RWPE1 (cell line): ENCODE measurements at regions not wholly inside any gene's neighbourhood (a gene's known extent, or its start where the extent isn't known, plus 50 kb on each side); places are given as distances from the start of the nearest gene placed in this dataset.
A peak's percentile ranks its signal among the peaks of the same experiment; 100 is the strongest.

Source experiments
- CTCF ChIA-PET: fragments of 350-600 bp; sonication (Branson Sonifier 250); formaldehyde crosslinking; extraction: SDS; loops from one replicate; lab custom pipeline; 2021; lab: Yijun Ruan, JAX
- POLR2A ChIA-PET: fragments of 400-600 bp; formaldehyde crosslinking; extraction: SDS; loops from one replicate; lab custom pipeline; 2020; ENCODE audit warnings: antibody characterized with exemption; ENCODE audit not compliant: low non-redundant PET; lab: Yijun Ruan, JAX
- DNase-seq: peaks from one replicate; pipeline ENCODE4 v3.0.0; 2012; ENCODE audit warnings: low spot score
- H3K27ac ChIP-seq: fragments of 450-650 bp; 2 replicates; pipeline ENCODE4 v1.5.1; 2017
- TF ChIP-seq, protein P1 (sequence below): fragments of 450-650 bp; conservative IDR thresholded peaks from 2 replicates; pipeline ENCODE4 v1.5.1; 2017; ENCODE audit warnings: low read depth, mild to moderate bottlenecking

DNA sequence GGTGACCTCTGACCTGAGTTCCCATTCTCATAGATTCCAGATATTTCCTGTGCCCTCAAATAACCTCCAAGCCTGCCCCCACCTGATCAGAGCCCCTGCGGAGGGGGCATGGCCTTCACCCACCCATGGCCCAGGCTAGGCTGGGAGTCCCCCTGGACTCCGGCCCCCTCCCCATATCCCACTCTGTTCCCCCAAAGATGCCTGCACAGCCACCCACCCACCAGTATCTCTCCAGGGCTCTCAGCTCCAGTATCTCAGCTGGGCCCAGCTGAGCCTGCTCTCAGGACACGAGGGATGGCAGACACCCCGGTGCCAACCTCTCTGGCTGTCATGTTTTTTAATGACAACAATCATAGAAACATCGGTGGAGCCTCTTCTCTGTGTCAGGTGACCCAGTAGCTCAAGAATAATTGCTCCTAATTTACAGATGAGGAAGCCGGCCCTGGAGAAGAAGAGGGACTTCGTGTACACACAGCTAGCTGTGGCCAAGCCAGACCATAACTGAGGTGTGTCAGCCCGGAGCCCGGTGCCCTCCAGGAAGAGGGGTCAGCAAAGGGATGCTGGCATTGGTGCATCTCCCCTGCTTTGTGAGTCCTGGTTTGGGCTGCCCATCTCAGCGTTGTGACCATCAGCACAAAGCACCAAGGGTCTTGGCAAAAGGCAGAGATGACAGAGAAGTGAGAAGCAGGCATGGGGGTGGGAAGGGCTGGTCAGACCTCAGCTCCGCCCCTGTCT, 84.4 kb downstream of the SDC1 start:
- ChIA-PET POLR2A (interaction anchor here (0.6 kb wide), 1 partner anchor 18 kb away, joined by 3 read pairs; no protein-coding TSS in a partner anchor), CTCF (no interaction called here)

DNA sequence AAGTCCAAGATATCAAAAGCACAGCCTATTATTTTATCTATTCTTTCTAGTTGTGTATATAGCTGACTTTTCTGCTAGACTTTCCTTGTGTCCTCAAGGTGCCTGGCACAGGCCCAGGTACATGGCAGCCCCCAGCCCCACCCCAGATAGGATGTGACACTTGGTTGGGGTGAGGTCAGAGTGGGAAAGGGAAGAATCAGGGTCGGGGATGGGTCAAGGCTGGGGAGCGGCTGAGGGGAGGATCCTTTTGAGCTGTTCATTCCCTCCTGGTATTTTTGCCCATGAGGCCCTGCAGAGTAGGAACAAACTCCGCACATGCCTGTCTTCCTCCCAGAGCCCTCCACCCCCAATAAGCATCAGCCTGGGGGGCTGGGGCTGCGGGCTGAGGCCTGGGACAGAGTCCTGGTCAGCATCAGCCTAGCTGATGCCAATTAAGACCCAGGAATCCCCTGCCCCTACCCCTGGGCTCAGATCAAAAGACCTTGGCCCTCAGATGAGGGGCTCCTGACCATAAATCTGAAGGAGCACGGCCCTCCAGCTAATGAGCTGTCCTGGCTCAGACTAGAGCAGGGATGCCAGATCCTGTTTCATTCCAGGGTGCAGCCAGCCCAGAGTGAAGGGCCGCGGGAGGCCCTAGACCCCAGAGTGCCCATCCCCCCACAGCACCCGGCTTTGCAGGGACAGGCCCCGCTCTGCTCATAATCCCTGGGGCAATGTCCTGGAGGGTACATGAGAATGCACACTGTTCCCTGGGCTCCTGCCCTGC, 85.3 kb downstream of the SDC1 start:
- H3K27ac ChIP-seq: peak overlapping the region; percentile 86
- ChIA-PET POLR2A (no interaction called here), CTCF (interaction anchor here (0.7 kb wide), 1 partner anchor 83 kb away, joined by 3 read pairs; no protein-coding TSS in a partner anchor)
- no peak for DNase-seq
- TF ChIP-seq, protein P1, sequence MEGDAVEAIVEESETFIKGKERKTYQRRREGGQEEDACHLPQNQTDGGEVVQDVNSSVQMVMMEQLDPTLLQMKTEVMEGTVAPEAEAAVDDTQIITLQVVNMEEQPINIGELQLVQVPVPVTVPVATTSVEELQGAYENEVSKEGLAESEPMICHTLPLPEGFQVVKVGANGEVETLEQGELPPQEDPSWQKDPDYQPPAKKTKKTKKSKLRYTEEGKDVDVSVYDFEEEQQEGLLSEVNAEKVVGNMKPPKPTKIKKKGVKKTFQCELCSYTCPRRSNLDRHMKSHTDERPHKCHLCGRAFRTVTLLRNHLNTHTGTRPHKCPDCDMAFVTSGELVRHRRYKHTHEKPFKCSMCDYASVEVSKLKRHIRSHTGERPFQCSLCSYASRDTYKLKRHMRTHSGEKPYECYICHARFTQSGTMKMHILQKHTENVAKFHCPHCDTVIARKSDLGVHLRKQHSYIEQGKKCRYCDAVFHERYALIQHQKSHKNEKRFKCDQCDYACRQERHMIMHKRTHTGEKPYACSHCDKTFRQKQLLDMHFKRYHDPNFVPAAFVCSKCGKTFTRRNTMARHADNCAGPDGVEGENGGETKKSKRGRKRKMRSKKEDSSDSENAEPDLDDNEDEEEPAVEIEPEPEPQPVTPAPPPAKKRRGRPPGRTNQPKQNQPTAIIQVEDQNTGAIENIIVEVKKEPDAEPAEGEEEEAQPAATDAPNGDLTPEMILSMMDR: no peak

More for the DNA sequence above, 84.4 kb downstream of the SDC1 start:
- DNase-seq: no peak
- TF ChIP-seq, protein P1: no peak
- peak overlapping the region; percentile 86 for H3K27ac ChIP-seq

DNA sequence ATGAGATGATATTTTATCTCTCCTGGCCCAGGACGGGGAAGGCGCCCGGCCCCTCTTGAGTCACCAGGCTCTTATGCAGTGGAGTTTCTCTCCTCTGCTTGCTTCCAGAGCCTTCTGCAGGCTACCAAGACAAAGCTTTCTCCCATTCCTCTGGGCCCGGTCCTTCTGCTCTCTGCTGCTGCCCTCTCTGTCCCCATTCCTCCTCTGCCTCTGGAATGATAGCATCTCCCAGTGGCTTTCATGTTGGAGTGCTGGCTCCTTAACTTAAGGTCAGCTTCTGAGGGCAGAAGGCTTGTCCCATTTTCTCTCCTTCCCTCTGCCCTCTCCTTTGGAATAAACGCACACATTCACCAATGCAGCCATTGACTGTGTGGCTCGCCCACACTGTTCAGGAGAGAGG, 86.2 kb downstream of the SDC1 start:
- TF ChIP-seq, protein P1: no peak
- ChIA-PET POLR2A (no interaction called here), CTCF (interaction anchor here (0.6 kb wide), 1 partner anchor 12 kb away, joined by 3 read pairs; no protein-coding TSS in a partner anchor)
- DNase-seq: no peak
- peak overlapping the region; percentile 86 for H3K27ac ChIP-seq

DNA sequence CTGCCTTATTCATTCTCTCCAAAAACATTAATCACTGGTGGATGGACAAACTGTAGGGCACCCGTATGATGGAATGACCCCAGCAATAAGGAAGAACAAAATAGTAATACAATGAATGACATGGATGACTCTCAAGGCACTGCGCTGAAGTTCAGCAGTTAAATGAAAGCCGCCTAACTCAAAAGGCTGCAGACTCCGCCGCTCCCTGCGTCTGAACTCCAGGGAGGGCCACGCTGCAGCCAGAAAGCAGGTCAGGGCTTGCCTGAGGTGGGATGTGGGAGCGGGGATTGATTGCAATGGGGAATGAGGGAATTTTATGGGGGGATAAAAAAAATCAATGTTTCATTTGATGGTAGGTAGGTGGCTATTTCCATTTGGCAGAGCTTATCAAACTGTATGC, 86.5 kb upstream of the LAPTM4A start:
- POLR2A ChIA-PET: no interaction called here
- DNase-seq: no peak
- CTCF ChIA-PET: no interaction called here
- TF ChIP-seq, protein P1: no peak
- H3K27ac ChIP-seq: no peak overlapping the region

DNA sequence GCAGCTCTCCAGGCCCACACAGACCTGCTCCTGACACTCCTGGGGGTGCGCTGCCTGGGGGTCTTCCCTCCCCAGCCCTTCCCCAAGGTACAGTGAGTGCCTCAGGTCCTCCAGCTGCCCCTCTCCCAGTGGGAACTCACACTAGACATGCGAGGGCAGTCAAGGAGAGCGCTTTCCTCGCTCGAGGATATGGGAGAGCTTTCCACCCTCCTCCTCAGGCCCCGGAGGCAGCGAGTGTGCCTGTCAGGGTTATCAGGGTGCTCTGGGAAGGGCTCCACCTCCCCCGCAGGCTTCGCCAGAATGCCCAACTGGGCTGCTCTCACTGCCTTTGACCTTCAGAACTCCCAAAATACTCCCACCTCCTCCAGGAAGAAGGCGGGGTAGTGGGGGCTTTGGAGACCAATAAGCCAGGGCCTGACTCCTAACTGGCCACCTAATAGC, 85.7 kb upstream of the LAPTM4A start:
- POLR2A ChIA-PET: no interaction called here
- peak overlapping the region; percentile 34; the same call in 1 of the 2 replicates for H3K27ac ChIP-seq
- CTCF ChIA-PET: interaction anchor here (0.7 kb wide), 1 partner anchor 54 kb away, joined by 3 read pairs; no protein-coding TSS in a partner anchor
- TF ChIP-seq, protein P1: no peak
- DNase-seq: no peak

DNA sequence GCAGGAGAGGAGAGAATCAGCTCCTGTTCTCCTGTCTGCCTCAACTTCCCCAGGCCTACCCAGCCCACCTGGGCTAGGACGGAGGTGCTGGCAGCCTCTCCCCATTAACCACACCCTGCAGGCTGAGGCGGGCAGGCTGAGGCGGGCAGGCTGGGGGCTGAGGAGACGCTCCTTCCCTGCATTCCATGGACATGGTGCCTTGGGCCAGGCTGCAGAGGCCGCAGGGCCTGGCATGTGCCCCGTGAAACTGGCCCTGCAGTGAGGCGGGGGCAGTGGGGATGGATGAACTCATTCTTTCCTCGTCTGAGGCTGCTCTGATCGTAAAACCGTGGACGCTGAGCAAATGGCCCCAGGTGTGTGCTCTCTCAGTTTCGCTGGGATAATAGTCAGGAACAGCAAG, 84.7 kb upstream of the LAPTM4A start:
- peak overlapping the region; percentile 34 for H3K27ac ChIP-seq
- CTCF ChIA-PET: no interaction called here
- no peak for DNase-seq
- TF ChIP-seq, protein P1: no peak
- POLR2A ChIA-PET: no interaction called here
